ENCODE measurements at regions not wholly inside any gene's neighbourhood (a gene's known extent, or its start where the extent isn't known, plus 50 kb on each side); places are given as distances from the start of the nearest gene placed in this dataset.

GRCh38 chr2:128403814-128404708, 85.4 kb upstream of the HS6ST1 start:
- H3K4me1 ChIP-seq (ENCODE audit: control insufficient read depth, insufficient read depth, low read length, poor library complexity, severe bottlenecking), result peaks cover 12% of the 10 kb centered on the region
- no peak overlapping the region for H3K4me3 ChIP-seq (ENCODE audit: extremely low read depth, insufficient read depth, low read length, poor library complexity, severe bottlenecking)
- H3K9me3 ChIP-seq (ENCODE audit: control insufficient read depth, low read length), result no peaks in the 10 kb centered on the region
- H3K27ac ChIP-seq (ENCODE audit: low read depth, low read length, severe bottlenecking), result no peak overlapping the region
- WGBS, 2 experiments (ENCODE audit: insufficient coverage in 2 of 2), result 89 to 96% methylated on average over 3 to 4 of the region's 5 CpGs
- H3K36me3 ChIP-seq (ENCODE audit: control insufficient read depth, insufficient read depth, low read length), result no peaks in the 10 kb centered on the region

GRCh38 chr2:128404709-128405466, 86.2 kb upstream of the HS6ST1 start:
- 96 to 98% methylated on average over 7 to 8 of the region's 11 CpGs for WGBS, 2 experiments (ENCODE audit: insufficient coverage in 2 of 2)
- Histone ChIP-seq H3K9me3 (ENCODE audit: control insufficient read depth, low read length) (no peaks in the 10 kb centered on the region), H3K4me1 (ENCODE audit: control insufficient read depth, insufficient read depth, low read length, poor library complexity, severe bottlenecking) (peaks cover 19% of the 10 kb centered on the region)

DNA sequence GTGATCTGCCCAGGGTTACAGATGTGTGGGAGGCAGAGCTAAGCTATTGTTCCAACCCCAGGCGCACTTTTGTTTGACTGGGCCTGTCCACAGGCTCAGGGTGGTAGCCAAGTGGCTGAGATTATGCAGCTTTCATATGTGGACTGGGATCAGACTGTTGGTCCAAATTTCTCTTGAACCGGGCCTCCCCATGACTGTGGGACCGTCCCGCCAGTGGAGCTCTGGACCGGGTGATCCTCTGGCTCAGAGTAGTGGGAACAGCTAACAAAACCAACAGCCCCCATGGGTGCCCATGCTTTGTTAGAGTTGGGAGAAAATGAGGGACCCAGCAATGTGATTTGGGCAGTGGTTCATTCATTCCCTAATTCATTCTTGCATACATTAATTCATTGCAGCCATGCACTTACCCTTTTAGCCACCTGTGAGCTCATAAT, 86.8 kb upstream of the HS6ST1 start:
- no peak overlapping the region for H3K4me3 ChIP-seq (ENCODE audit: extremely low read depth, insufficient read depth, low read length, poor library complexity, severe bottlenecking)
- H3K4me1 ChIP-seq (ENCODE audit: control insufficient read depth, insufficient read depth, low read length, poor library complexity, severe bottlenecking), result peaks cover 19% of the 10 kb centered on the region
- H3K27ac ChIP-seq (ENCODE audit: low read depth, low read length, severe bottlenecking), result no peak overlapping the region
- no peaks in the 10 kb centered on the region for H3K9me3 ChIP-seq (ENCODE audit: control insufficient read depth, low read length)
- 80 to 100% methylated on average over 1 to 5 of the region's 5 CpGs for WGBS, 2 experiments (ENCODE audit: insufficient coverage in 2 of 2)
- H3K36me3 ChIP-seq (ENCODE audit: control insufficient read depth, insufficient read depth, low read length), result no peaks in the 10 kb centered on the region

More at GRCh38 chr2:128404709-128405466, 86.2 kb upstream of the HS6ST1 start:
- Histone ChIP-seq H3K4me3 (ENCODE audit: extremely low read depth, insufficient read depth, low read length, poor library complexity, severe bottlenecking) (no peak overlapping the region), H3K36me3 (ENCODE audit: control insufficient read depth, insufficient read depth, low read length) (no peaks in the 10 kb centered on the region), H3K27ac (ENCODE audit: low read depth, low read length, severe bottlenecking) (no peak overlapping the region)

DNA sequence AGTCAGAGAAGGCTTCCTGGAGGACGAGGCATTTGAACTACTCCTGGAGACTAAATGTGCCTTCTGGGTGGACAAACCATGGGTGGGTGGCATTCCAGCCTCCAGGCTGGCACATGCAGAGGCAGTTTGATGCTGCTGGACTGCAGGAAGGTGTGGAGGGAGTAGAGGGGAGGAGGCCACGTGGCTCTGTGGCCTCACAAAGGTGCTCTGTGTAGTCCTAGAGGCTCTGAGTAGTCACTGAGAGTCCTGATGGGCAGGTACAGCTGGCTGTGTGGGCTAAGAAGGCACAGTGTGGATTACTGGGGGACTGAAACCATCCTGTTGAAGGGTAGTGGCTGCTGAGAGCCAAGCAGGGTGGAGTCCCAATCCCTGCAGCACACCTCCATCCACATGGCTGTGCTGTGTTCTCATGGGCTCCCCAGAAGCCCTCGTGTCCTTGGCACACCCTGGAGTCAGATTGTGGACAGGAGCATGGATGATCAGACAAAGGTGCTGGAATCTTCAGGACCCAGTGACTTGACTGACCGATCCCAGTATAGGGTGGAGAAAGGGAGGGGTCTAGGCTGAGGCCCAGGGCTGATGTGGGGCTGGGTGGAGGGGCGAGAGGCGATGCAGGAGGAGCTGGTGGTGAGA, 87.4 kb upstream of the HS6ST1 start:
- Histone ChIP-seq H3K4me1 (ENCODE audit: control insufficient read depth, insufficient read depth, low read length, poor library complexity, severe bottlenecking) (peaks cover 19% of the 10 kb centered on the region), H3K9me3 (ENCODE audit: control insufficient read depth, low read length) (no peaks in the 10 kb centered on the region), H3K36me3 (ENCODE audit: control insufficient read depth, insufficient read depth, low read length) (no peaks in the 10 kb centered on the region), H3K4me3 (ENCODE audit: extremely low read depth, insufficient read depth, low read length, poor library complexity, severe bottlenecking) (no peak overlapping the region), H3K27ac (ENCODE audit: low read depth, low read length, severe bottlenecking) (no peak overlapping the region)
- 75 to 80% methylated on average over 5 to 6 of the region's 6 CpGs for WGBS, 2 experiments (ENCODE audit: insufficient coverage in 2 of 2)

GRCh38 chr2:128406736-128407554, 88.3 kb upstream of the HS6ST1 start:
- Histone ChIP-seq H3K9me3 (ENCODE audit: control insufficient read depth, low read length) (no peaks in the 10 kb centered on the region), H3K4me3 (ENCODE audit: extremely low read depth, insufficient read depth, low read length, poor library complexity, severe bottlenecking) (no peak overlapping the region), H3K4me1 (ENCODE audit: control insufficient read depth, insufficient read depth, low read length, poor library complexity, severe bottlenecking) (peaks cover 19% of the 10 kb centered on the region), H3K36me3 (ENCODE audit: control insufficient read depth, insufficient read depth, low read length) (no peaks in the 10 kb centered on the region), H3K27ac (ENCODE audit: low read depth, low read length, severe bottlenecking) (no peak overlapping the region)
- WGBS, 2 experiments (ENCODE audit: insufficient coverage in 2 of 2), result 70% methylated on average over 11 to 18 of the region's 18 CpGs

DNA sequence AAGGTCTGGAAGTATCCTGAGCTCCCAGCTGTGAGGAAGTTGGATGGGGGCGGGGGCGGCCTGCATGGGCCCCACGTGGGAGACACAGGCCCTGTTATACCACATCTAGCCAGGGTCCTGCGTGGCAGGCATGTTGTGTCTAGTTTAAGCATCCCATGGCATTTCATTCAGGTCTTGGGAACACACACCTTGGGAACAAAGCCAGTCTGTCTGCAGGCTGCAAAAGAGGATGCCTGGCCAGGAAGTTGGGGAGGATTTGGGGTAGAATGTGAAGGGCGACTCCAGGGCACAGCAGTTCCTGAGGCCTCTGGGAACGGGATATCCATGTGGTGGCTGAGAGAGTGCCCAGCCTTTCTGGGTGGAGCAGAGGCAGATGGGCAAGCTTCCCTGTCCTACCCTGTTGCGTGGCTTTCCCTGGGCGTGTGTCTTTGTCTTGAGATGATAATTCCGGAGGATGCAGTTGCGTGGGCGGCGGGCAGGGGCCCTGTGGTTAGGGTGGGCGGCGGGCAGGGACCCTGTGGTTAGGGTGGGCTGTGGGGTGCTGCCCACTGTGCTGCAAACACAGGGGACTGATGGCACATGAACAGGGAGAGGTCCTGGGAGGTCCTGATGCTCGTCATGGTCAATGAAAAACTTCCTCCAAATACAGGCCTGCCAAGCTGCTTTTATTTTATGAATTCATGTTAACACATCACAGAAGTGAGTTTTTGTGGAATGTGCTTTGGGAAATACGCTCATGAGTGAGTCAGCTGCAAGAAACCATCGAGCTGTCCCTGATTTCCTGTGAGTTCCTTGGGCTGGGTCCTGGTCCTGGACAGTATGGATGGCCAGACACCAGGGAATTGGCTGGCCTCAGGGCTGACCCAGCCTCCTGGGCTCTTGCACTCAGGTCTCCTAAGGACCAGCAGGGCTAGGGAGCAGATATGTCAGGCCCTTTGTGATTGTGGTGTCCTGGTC, 90.0 kb upstream of the HS6ST1 start:
- Histone ChIP-seq H3K4me1 (ENCODE audit: control insufficient read depth, insufficient read depth, low read length, poor library complexity, severe bottlenecking) (peaks cover 26% of the 10 kb centered on the region), H3K9me3 (ENCODE audit: control insufficient read depth, low read length) (no peaks in the 10 kb centered on the region), H3K4me3 (ENCODE audit: extremely low read depth, insufficient read depth, low read length, poor library complexity, severe bottlenecking) (no peak overlapping the region), H3K27ac (ENCODE audit: low read depth, low read length, severe bottlenecking) (no peak overlapping the region), H3K36me3 (ENCODE audit: control insufficient read depth, insufficient read depth, low read length) (no peaks in the 10 kb centered on the region)
- WGBS, 2 experiments (ENCODE audit: insufficient coverage in 2 of 2), result 83 to 90% methylated on average over 16 of the region's 17 CpGs

GRCh38 chr2:128409326-128410034, 90.8 kb upstream of the HS6ST1 start:
- H3K4me3 ChIP-seq (ENCODE audit: extremely low read depth, insufficient read depth, low read length, poor library complexity, severe bottlenecking), result no peak overlapping the region
- no peak overlapping the region for H3K27ac ChIP-seq (ENCODE audit: low read depth, low read length, severe bottlenecking)
- no peaks in the 10 kb centered on the region for H3K9me3 ChIP-seq (ENCODE audit: control insufficient read depth, low read length)
- 93 to 100% methylated on average over 4 to 5 of the region's 9 CpGs for WGBS, 2 experiments (ENCODE audit: insufficient coverage in 2 of 2)
- H3K36me3 ChIP-seq (ENCODE audit: control insufficient read depth, insufficient read depth, low read length), result no peaks in the 10 kb centered on the region
- H3K4me1 ChIP-seq (ENCODE audit: control insufficient read depth, insufficient read depth, low read length, poor library complexity, severe bottlenecking), result peaks cover 34% of the 10 kb centered on the region

DNA sequence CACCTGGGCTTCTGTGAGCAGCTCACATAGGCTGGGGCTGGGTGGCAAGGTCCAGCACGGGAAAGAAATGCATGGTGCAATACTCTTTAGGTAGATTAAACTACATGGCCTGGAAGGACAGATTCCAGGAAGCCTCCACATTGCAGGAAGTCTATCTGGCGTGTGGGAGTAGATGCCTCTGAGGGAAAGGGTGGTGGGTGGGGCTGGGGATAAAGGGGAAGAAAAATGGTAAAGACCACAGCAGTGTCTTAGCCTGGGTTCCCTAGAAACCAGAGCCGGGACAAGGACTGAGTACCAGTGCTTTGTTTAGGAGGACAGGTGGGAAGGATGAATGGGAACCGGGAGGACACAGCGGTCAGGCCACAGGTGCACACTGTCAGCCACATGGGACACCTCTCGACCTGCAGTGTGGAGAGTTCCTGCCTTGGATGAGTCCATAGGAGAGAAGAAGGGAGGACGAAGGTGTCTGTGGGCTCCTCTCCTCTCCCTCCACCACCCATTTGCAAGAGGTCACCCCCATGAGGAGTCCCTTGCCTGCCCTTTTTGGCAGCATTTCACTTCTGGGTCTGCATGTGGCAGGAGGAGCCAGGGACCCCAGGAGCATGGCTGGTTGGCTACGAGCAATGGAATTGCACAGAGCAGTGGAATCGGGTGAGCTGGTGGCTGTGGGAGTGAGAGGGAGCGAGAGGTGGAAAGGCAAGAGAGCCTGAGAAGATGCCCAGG, 91.5 kb upstream of the HS6ST1 start:
- H3K4me3 ChIP-seq (ENCODE audit: extremely low read depth, insufficient read depth, low read length, poor library complexity, severe bottlenecking), result no peak overlapping the region
- no peak overlapping the region for H3K27ac ChIP-seq (ENCODE audit: low read depth, low read length, severe bottlenecking)
- 97 to 98% methylated on average over 8 to 9 of the region's 10 CpGs for WGBS, 2 experiments (ENCODE audit: insufficient coverage in 2 of 2)
- H3K9me3 ChIP-seq (ENCODE audit: control insufficient read depth, low read length), result no peaks in the 10 kb centered on the region
- H3K4me1 ChIP-seq (ENCODE audit: control insufficient read depth, insufficient read depth, low read length, poor library complexity, severe bottlenecking), result peaks cover 34% of the 10 kb centered on the region
- H3K36me3 ChIP-seq (ENCODE audit: control insufficient read depth, insufficient read depth, low read length), result no peaks in the 10 kb centered on the region
